Thoracic aorta (tissue), 2 donors: ENCODE measurements at regions not wholly inside any gene's neighbourhood (a gene's known extent, or its start where the extent isn't known, plus 50 kb on each side); places are given as distances from the start of the nearest gene placed in this dataset.

Experiments used
- ATAC-seq: fragments of 150-250 bp; one replicate; pipeline ENCODE4 v1.8.0; 2017; ENCODE audit warnings: low read depth; ENCODE audit not compliant: insufficient number of reproducible peaks, low FRiP score
- DNase-seq: peaks from one replicate; pipeline ENCODE4 v3.0.0-alpha.2; 2020; ENCODE audit warnings: low spot score
- H3K27ac ChIP-seq, 2 donors: fragments of 200-600 bp; sonication (generic); 1 replicate in 1 of 2; 2 replicates in 1 of 2; pipeline ENCODE4 v1.5.1; 2016; ENCODE audit warnings: mild to moderate bottlenecking in 2 of 2, moderate library complexity in 2 of 2
- H3K27me3 ChIP-seq: fragments of 200-600 bp; sonication (generic); replicated peaks from 2 replicates; pipeline ENCODE4 v1.6.0; 2016; ENCODE audit warnings: mild to moderate bottlenecking; ENCODE audit not compliant: insufficient read depth
- H3K36me3 ChIP-seq: fragments of 200-600 bp; sonication (generic); one replicate; pipeline ENCODE4 v1.5.1; 2016
- H3K4me1 ChIP-seq, 2 donors: fragments of 200-600 bp; sonication (generic); 1 replicate in 1 of 2; 2 replicates in 1 of 2; pipeline versions ENCODE4 v1.5.1 to v1.6.0; 2016; ENCODE audit warnings: low read depth in 2 of 2, mild to moderate bottlenecking in 1 of 2; ENCODE audit not compliant: control insufficient read depth in 1 of 2
- H3K4me3 ChIP-seq: fragments of 200-600 bp; sonication (generic); 2 replicates; pipeline ENCODE4 v1.5.1; 2016; ENCODE audit warnings: mild to moderate bottlenecking
- H3K9me3 ChIP-seq: fragments of 200-600 bp; sonication (generic); 2 replicates; pipeline ENCODE4 v1.5.1; 2016
- TF ChIP-seq, protein P1 (sequence below): fragments of 200-600 bp; sonication (generic); IDR thresholded peaks from one replicate; pipeline ENCODE4 v1.5.1; 2019; ENCODE audit warnings: antibody characterized with exemption

GRCh38 chr2:236826606-236827156, 257.1 kb downstream of the ACKR3 start:
- Histone ChIP-seq H3K4me3 (no peak overlapping the region), H3K4me1 (peaks cover 0 to 15% of the 10 kb centered on the region in 2 donors), H3K9me3 (peaks cover 3% of the 10 kb centered on the region), H3K27ac (no peak overlapping the region), H3K36me3 (no peaks in the 10 kb centered on the region), H3K27me3 (no peaks in the 10 kb centered on the region)
- no peak for DNase-seq
- TF ChIP-seq, protein P1, sequence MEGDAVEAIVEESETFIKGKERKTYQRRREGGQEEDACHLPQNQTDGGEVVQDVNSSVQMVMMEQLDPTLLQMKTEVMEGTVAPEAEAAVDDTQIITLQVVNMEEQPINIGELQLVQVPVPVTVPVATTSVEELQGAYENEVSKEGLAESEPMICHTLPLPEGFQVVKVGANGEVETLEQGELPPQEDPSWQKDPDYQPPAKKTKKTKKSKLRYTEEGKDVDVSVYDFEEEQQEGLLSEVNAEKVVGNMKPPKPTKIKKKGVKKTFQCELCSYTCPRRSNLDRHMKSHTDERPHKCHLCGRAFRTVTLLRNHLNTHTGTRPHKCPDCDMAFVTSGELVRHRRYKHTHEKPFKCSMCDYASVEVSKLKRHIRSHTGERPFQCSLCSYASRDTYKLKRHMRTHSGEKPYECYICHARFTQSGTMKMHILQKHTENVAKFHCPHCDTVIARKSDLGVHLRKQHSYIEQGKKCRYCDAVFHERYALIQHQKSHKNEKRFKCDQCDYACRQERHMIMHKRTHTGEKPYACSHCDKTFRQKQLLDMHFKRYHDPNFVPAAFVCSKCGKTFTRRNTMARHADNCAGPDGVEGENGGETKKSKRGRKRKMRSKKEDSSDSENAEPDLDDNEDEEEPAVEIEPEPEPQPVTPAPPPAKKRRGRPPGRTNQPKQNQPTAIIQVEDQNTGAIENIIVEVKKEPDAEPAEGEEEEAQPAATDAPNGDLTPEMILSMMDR, result no peak
- no peak for ATAC-seq

GRCh38 chr2:236827997-236828396, 257.7 kb upstream of the COPS8 start:
- DNase-seq (no peak), ATAC-seq (no peak)
- Histone ChIP-seq H3K27ac (no peak overlapping the region), H3K4me1 (peaks cover 0 to 23% of the 10 kb centered on the region in 2 donors), H3K36me3 (no peaks in the 10 kb centered on the region), H3K27me3 (no peaks in the 10 kb centered on the region), H3K9me3 (no peaks in the 10 kb centered on the region), H3K4me3 (no peak overlapping the region)
- TF ChIP-seq, protein P1, result no peak

GRCh38 chr2:236828820-236829219, 256.9 kb upstream of the COPS8 start:
- no peak for DNase-seq
- Histone ChIP-seq H3K27me3 (no peaks in the 10 kb centered on the region), H3K9me3 (no peaks in the 10 kb centered on the region), H3K27ac (no peak overlapping the region), H3K4me3 (no peak overlapping the region), H3K4me1 (peaks cover 3 to 29% of the 10 kb centered on the region in 2 donors), H3K36me3 (no peaks in the 10 kb centered on the region)
- no peak for ATAC-seq
- TF ChIP-seq, protein P1, result no peak

DNA sequence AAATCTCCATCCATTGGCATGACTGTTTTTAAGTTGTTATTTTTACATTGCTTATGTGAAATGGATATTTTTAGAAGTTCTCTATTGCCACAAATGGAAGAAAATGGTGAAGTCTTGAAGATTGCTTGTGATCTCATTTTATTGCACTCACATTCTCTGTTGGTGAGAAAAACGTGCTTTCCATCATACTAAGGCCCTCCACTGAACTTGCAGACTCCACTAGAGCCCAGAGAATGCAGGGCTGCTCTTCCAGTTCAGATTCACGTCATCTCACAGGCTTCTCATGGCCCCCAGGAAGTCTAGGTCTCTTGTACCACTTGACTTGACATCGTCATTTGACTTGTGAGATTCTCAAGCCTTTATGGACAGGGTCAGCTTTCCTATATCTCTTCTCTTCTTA, 254.8 kb upstream of the COPS8 start:
- Histone ChIP-seq H3K27ac (peak overlapping the region; percentile 10 to 54), H3K4me1 (peaks cover 3 to 32% of the 10 kb centered on the region in 2 donors), H3K27me3 (no peaks in the 10 kb centered on the region), H3K4me3 (no peak overlapping the region), H3K9me3 (no peaks in the 10 kb centered on the region), H3K36me3 (no peaks in the 10 kb centered on the region)
- TF ChIP-seq, protein P1, result no peak
- DNase-seq, result no peak
- ATAC-seq, result peak; percentile 12

DNA sequence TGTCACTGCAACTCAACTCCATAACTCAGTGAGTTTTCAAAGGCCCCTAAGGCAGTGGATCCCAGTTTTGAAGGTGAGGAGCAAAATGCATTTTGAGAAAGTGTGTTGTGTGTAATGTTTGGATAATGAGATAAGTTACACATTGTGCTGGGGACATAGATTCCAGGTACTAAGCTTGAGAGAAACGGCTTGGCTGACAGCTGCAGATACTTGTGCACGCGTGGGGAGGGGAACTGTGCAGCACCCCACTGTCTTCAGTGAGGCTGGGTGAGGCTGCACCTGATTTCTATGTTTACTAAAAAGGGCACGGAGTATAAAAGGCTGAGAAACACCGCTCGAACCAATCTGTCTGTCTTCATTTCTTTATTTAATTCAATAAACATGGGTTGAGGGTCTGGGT, 254.0 kb upstream of the COPS8 start:
- no peaks in the 10 kb centered on the region for H3K27me3 ChIP-seq
- no peaks in the 10 kb centered on the region for H3K36me3 ChIP-seq
- peak overlapping the region in 1 of 2 donors; percentile 54 for H3K27ac ChIP-seq

More for the DNA sequence above, 254.0 kb upstream of the COPS8 start:
- ATAC-seq, result no peak
- Histone ChIP-seq H3K4me3 (no peak overlapping the region), H3K9me3 (no peaks in the 10 kb centered on the region), H3K4me1 (peaks cover 3 to 32% of the 10 kb centered on the region in 2 donors)
- no peak for DNase-seq
- TF ChIP-seq, protein P1, result no peak
